Psoas muscle (tissue), 7 donors: ENCODE measurements at regions not wholly inside any gene's neighbourhood (a gene's known extent, or its start where the extent isn't known, plus 50 kb on each side); places are given as distances from the start of the nearest gene placed in this dataset.

Source experiments
- ATAC-seq, 4 donors: fragments of 200-7000 bp; cut with Tn5 transposase; one replicate each; pipeline ENCODE4 v1.9.1; 2020; ENCODE audit warnings: moderate library complexity in 3 of 4, mild to moderate bottlenecking in 2 of 4
- DNase-seq, 2 donors: peaks; one replicate each; pipeline ENCODE4 v3.0.0-alpha.2; 2020
- H3K27ac ChIP-seq: fragments of 200-600 bp; one replicate; pipeline ENCODE4 v1.8.0; 2022
- H3K27me3 ChIP-seq, 3 donors: fragments of 200-600 bp in 1 of 3; one replicate each; pipeline versions ENCODE4 v1.6.1 to v1.8.0; 2013 to 2022; ENCODE audit warnings: low read length in 2 of 3, mild to moderate bottlenecking in 2 of 3, moderate library complexity in 1 of 3; ENCODE audit not compliant: insufficient read depth in 3 of 3
- H3K36me3 ChIP-seq, 2 donors: fragments of 200-600 bp in 1 of 2; one replicate each; pipeline versions ENCODE4 v1.6.1 to v1.8.0; 2013 to 2022; ENCODE audit warnings: low read depth in 1 of 2, mild to moderate bottlenecking in 1 of 2, moderate library complexity in 1 of 2; ENCODE audit not compliant: insufficient read depth in 1 of 2
- H3K4me1 ChIP-seq: fragments of 200-600 bp; one replicate; pipeline ENCODE4 v1.8.0; 2022
- H3K4me3 ChIP-seq: fragments of 200-600 bp; one replicate; pipeline ENCODE4 v1.8.0; 2022; ENCODE audit warnings: mild to moderate bottlenecking
- H3K9me3 ChIP-seq: fragments of 200-600 bp; one replicate; pipeline ENCODE4 v1.8.0; 2022
- WGBS, 3 donors: extraction: QIAGEN DNeasy Blood & Tissue Kit; methylation state at CpG; one replicate each; pipeline versions ENCODE4 v1.1.6 to v1.1.7; 2013; 5-methylcytosine and 5-hydroxymethylcytosine counted together
- intact Hi-C, 2 donors: fragments of 100-400 bp; cut with DNase I; formaldehyde crosslinking; loops; one replicate each; pipeline versions ENCODE4 v1.11.0 to v1.14.2; 2022
- TF ChIP-seq, protein P1 (sequence below): fragments of 200-600 bp; IDR thresholded peaks from one replicate; pipeline ENCODE4 v1.8.0; 2022; ENCODE audit warnings: antibody characterized with exemption
- donor health status: healthy with polysubstance abuse.
- donor health status: DM: no; HTN: no; CAD: no; lungs with moderate emphysema.
- donor health status: Bipolar disorder and iron deficiency.
- donor health status: healthy.
- donor health status: DM: yes; HTN: yes; CAD: no.
- donor health status: DM: no; HTN: no; CAD: no.
- donor health status: DM: yes; HTN: yes; CAD: no.

DNA sequence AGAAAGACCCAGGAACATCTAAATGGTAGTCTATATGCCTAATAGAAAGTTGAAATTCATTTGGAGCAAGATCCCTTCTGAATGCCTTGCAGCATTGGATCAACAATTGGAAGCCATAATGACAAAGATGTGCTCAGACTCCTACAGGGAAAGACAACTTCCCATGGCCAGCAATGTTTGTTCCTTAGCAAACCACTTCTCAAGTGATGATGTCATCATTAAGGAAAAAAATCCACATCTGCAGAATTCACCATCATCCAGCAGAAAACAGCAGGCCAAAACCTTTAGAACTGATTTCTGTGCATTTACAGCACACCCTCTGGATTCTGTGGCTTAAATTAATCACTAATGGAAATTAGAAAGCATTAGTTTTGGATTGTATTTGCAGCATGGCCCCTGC is 82.4 kb upstream of the ZIC3 start:
- Histone ChIP-seq H3K36me3 (no peaks in the 10 kb centered on the region), H3K27ac (no peak overlapping the region), H3K4me3 (no peak overlapping the region), H3K27me3 (no peaks in the 10 kb centered on the region), H3K4me1 (no peaks in the 10 kb centered on the region), H3K9me3 (no peaks in the 10 kb centered on the region)
- DNase-seq (no peak), ATAC-seq (no peak)
- TF ChIP-seq, protein P1, sequence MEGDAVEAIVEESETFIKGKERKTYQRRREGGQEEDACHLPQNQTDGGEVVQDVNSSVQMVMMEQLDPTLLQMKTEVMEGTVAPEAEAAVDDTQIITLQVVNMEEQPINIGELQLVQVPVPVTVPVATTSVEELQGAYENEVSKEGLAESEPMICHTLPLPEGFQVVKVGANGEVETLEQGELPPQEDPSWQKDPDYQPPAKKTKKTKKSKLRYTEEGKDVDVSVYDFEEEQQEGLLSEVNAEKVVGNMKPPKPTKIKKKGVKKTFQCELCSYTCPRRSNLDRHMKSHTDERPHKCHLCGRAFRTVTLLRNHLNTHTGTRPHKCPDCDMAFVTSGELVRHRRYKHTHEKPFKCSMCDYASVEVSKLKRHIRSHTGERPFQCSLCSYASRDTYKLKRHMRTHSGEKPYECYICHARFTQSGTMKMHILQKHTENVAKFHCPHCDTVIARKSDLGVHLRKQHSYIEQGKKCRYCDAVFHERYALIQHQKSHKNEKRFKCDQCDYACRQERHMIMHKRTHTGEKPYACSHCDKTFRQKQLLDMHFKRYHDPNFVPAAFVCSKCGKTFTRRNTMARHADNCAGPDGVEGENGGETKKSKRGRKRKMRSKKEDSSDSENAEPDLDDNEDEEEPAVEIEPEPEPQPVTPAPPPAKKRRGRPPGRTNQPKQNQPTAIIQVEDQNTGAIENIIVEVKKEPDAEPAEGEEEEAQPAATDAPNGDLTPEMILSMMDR, result no peak
- intact Hi-C loops, result no loop called here

DNA sequence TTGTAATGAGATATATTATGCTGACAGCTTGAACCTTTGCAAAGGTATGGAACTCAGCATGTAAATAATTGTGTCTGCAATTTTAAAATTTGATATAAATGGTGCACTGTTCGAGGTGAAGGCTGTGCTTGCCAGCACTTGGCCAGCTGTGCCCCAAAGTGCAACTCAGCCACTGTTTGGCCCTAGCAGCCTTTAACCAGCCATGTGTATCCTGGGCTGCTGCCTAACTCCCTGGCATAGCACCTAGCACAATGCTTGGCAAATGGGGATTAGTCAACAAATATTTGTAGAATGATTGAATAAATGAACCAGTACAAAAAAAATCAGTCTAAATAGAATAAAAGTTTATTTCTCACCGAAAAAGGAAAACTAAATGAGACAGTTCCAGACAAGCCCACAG is 83.8 kb upstream of the ZIC3 start:
- H3K9me3 ChIP-seq, result no peaks in the 10 kb centered on the region
- no peaks in the 10 kb centered on the region for H3K27me3 ChIP-seq
- H3K27ac ChIP-seq, result no peak overlapping the region
- TF ChIP-seq, protein P1, result no peak
- H3K4me1 ChIP-seq, result no peaks in the 10 kb centered on the region
- 12 to 28% (median 23%) methylated on average over 2 of the region's 2 CpGs for WGBS, 3 donors
- H3K4me3 ChIP-seq, result no peak overlapping the region
- ATAC-seq (no peak), DNase-seq (no peak)
- intact Hi-C loops, result no loop called here
- H3K36me3 ChIP-seq, result no peaks in the 10 kb centered on the region

DNA sequence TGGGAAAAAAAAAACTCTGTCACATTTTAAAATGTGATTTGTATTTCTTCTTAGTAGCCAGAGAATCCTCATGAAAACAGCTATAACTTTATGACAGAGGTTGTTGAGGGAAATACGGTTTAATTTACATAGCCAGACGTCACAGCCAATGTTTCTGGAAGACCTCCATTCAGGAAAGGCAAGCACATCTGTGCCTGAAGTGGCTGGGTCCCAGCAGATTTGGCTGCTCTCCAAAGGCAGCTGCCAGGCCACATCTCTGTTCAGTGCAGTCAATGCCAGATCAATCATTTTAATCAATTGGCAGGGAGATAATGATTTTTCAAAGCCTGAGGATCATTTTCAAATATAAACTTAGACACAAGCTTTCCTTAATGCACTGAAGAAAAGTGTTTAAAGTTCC is 86.5 kb upstream of the ZIC3 start:
- 0 to 6% (median 0%) methylated on average over 2 of the region's 2 CpGs for WGBS, 3 donors
- no peak for DNase-seq
- Histone ChIP-seq H3K36me3 (no peaks in the 10 kb centered on the region), H3K27ac (no peak overlapping the region), H3K4me3 (no peak overlapping the region), H3K4me1 (no peaks in the 10 kb centered on the region), H3K27me3 (no peaks in the 10 kb centered on the region), H3K9me3 (no peaks in the 10 kb centered on the region)
- ATAC-seq, result no peak
- intact Hi-C loops, result no loop called here
- TF ChIP-seq, protein P1, result no peak

DNA sequence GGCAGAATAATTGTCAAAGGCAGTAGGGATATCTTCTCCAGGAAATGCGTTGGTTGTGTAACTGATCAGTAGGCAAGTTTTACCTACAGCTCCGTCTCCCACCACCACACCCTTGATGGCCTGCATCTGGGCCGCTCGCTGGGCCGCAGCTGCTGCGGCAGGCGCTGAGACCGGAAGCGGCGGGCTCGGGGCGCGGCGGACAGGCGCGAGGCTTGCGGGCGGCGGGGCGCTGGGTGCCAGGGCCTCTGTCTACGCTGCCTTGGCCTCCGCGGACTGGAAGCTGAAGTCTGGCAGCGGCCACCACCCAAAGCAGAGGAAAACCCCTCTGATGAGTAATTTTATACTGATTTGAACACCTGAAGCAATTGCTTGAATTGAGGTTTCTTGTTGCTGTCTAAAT is 124.2 kb upstream of the ZIC3 start:
- no peak overlapping the region for H3K4me3 ChIP-seq
- no peak overlapping the region for H3K27ac ChIP-seq
- no peak for DNase-seq
- H3K4me1 ChIP-seq, result no peaks in the 10 kb centered on the region
- no peaks in the 10 kb centered on the region for H3K36me3 ChIP-seq
- no peak for ATAC-seq
- 69 to 89% (median 82%) methylated on average over 20 to 24 of the region's 24 CpGs for WGBS, 3 donors
- peaks cover 5% of the 10 kb centered on the region for H3K9me3 ChIP-seq
- H3K27me3 ChIP-seq, result no peaks in the 10 kb centered on the region
- intact Hi-C loops, result no loop called here
- TF ChIP-seq, protein P1, result no peak

DNA sequence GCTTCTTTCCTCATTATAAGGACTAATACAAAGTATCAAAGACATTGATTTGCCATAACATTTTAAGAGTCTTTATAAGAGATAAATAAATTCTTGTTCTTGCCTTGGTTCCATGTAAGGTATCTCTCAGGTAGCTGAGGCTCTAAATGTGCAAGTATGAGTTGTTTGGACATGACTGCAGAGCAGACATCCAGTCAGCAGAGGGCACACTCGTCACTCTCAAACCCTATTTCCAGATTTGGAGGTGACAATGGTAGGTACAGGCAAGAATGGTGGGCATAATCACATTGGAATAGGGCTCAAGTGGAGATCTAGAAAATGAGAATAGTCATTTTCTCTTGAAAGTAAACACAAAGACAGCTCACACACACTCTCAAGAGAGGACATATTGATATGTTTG is 133.3 kb upstream of the ZIC3 start:
- no peaks in the 10 kb centered on the region for H3K9me3 ChIP-seq
- no peak overlapping the region for H3K27ac ChIP-seq
- no peak overlapping the region for H3K4me3 ChIP-seq
- 0 to 7% (median 0%) methylated on average over 1 of the region's 1 CpG for WGBS, 3 donors
- no peaks in the 10 kb centered on the region for H3K4me1 ChIP-seq
- no peak for ATAC-seq
- peaks cover 0 to 43% (median 14%) of the 10 kb centered on the region in 3 donors for H3K27me3 ChIP-seq
- intact Hi-C loops, result no loop called here
- TF ChIP-seq, protein P1, result no peak
- H3K36me3 ChIP-seq, result no peaks in the 10 kb centered on the region
- DNase-seq, result no peak
